H1 (cell line): ENCODE measurements at regions not wholly inside any gene's neighbourhood (a gene's known extent, or its start where the extent isn't known, plus 50 kb on each side); places are given as distances from the start of the nearest gene placed in this dataset.

Experiments
- CTCF ChIA-PET: fragments of 300-600 bp; sonication (Branson Sonifier 250); formaldehyde crosslinking; loops from one replicate; lab custom pipeline; 2021; ENCODE audit not compliant: partially characterized antibody; lab: Charles Lee
- POLR2A ChIA-PET: fragments of 300-600 bp; sonication (Branson Sonifier 250); formaldehyde crosslinking; loops from one replicate; lab custom pipeline; 2021; ENCODE audit warnings: inconsistent platforms; ENCODE audit not compliant: partially characterized antibody; lab: Charles Lee
- DNase-seq, 2 experiments: peaks; one replicate each; pipeline versions ENCODE4 v3.0.0 to v3.0.0-alpha.2; 2010 to 2022; ENCODE audit warnings: low spot score in 2 of 2, low read depth in 1 of 2, mixed read lengths in 1 of 2
- FAIRE-seq: peaks from 2 replicates; lab custom pipeline; 2011; peaks lifted over from hg19 to GRCh38; lab: Jason Lieb, UNC
- H2AFZ ChIP-seq: 2 replicates; pipeline ENCODE4 v1.8.1; 2012; ENCODE audit warnings: low read length, inconsistent platforms
- H2AK5ac ChIP-seq: 2 replicates; pipeline ENCODE4 v1.6.1; 2013; ENCODE audit warnings: low read depth, low read length
- H2BK120ac ChIP-seq: replicated peaks from 2 replicates; pipeline ENCODE3; 2013; ENCODE audit warnings: low read depth, low read length, inconsistent platforms
- H2BK12ac ChIP-seq: 2 replicates; pipeline ENCODE4 v1.6.1; 2013; ENCODE audit warnings: low read depth, low read length
- H2BK15ac ChIP-seq: 2 replicates; pipeline ENCODE4 v1.6.1; 2013; ENCODE audit warnings: low read length
- H2BK20ac ChIP-seq: 2 replicates; pipeline ENCODE4 v1.6.1; 2013; ENCODE audit warnings: low read length
- H2BK5ac ChIP-seq: 2 replicates; pipeline ENCODE4 v1.6.1; 2013; ENCODE audit warnings: low read depth, low read length
- H3K14ac ChIP-seq: 2 replicates; pipeline ENCODE4 v1.6.1; 2013; ENCODE audit warnings: inconsistent platforms; ENCODE audit not compliant: insufficient read length
- H3K18ac ChIP-seq: 2 replicates; pipeline ENCODE4 v1.6.1; 2013; ENCODE audit warnings: low read length; ENCODE audit errors: extremely low read depth
- H3K23ac ChIP-seq: 2 replicates; pipeline ENCODE4 v1.6.1; 2013; ENCODE audit warnings: inconsistent platforms; ENCODE audit not compliant: insufficient read length
- H3K23me2 ChIP-seq: 2 replicates; pipeline ENCODE4 v1.6.1; 2013; ENCODE audit warnings: low read depth, low read length
- H3K27ac ChIP-seq: 2 replicates; pipeline ENCODE4 v1.6.1; 2011; ENCODE audit warnings: low read depth, low read length, inconsistent platforms
- H3K27me3 ChIP-seq, 4 experiments: replicated peaks in 1 of 4; 1 replicate in 1 of 4; 2 replicates in 3 of 4; pipeline versions ENCODE4 v1.6.1 to v1.8.1; 2011 to 2013; ENCODE audit warnings: low read length in 3 of 4, mild to moderate bottlenecking in 3 of 4, inconsistent platforms in 2 of 4, mixed read lengths in 2 of 4, moderate library complexity in 1 of 4; ENCODE audit not compliant: control insufficient read depth in 3 of 4, insufficient read depth in 3 of 4; ENCODE audit errors: extremely low read depth in 1 of 4
- H3K36me3 ChIP-seq, 4 experiments: 2 replicates each; pipeline versions ENCODE4 v1.6.1 to v1.8.1; 2011 to 2013; ENCODE audit warnings: mild to moderate bottlenecking in 4 of 4, low read length in 3 of 4, moderate library complexity in 2 of 4, control low read depth in 1 of 4, inconsistent platforms in 1 of 4; ENCODE audit not compliant: insufficient read depth in 4 of 4, control insufficient read depth in 2 of 4
- H3K4ac ChIP-seq: replicated peaks from 2 replicates; pipeline ENCODE3; 2013; ENCODE audit warnings: low read length, low read depth, mixed read lengths, inconsistent platforms; ENCODE audit not compliant: insufficient read length
- H3K4me1 ChIP-seq, 4 experiments: replicated peaks in 1 of 4; 1 replicate in 1 of 4; 2 replicates in 3 of 4; pipeline versions ENCODE4 v1.6.1 to v1.8.1; 2011 to 2013; ENCODE audit warnings: low read length in 3 of 4, inconsistent platforms in 2 of 4, mixed read lengths in 1 of 4; ENCODE audit not compliant: insufficient read depth in 4 of 4, control insufficient read depth in 3 of 4
- H3K4me2 ChIP-seq, 2 experiments: 2 replicates each; pipeline versions ENCODE4 v1.6.1 to v1.8.1; 2011 to 2013; ENCODE audit warnings: low read depth in 2 of 2, low read length in 2 of 2, control low read depth in 1 of 2, inconsistent platforms in 1 of 2, mild to moderate bottlenecking in 1 of 2; ENCODE audit not compliant: insufficient read depth in 1 of 2
- H3K4me3 ChIP-seq, 4 experiments: fragments of 200-600, 300-600 bp in 1 of 4; sonication (generic), shearing (Covaris generic), sonication (Bioruptor Twin) in 1 of 4; 2 replicates each; pipeline versions ENCODE4 v1.5.1 to v1.8.1; 2011 to 2016; ENCODE audit warnings: low read length in 4 of 4, low read depth in 3 of 4, control low read depth in 2 of 4, inconsistent platforms in 2 of 4, mild to moderate bottlenecking in 2 of 4, mixed read lengths in 1 of 4, moderate library complexity in 1 of 4; ENCODE audit not compliant: insufficient read depth in 2 of 4; ENCODE audit errors: extremely low read depth in 1 of 4
- H3K56ac ChIP-seq: replicated peaks from 2 replicates; pipeline ENCODE3; 2013; ENCODE audit warnings: low read depth, mild to moderate bottlenecking, mixed read lengths, low read length, inconsistent platforms; ENCODE audit not compliant: insufficient read length
- H3K79me1 ChIP-seq: 2 replicates; pipeline ENCODE4 v1.6.1; 2013; ENCODE audit warnings: low read depth, low read length, control low read depth
- H3K79me2 ChIP-seq, 2 experiments: 2 replicates each; pipeline versions ENCODE4 v1.6.1 to v1.8.1; 2012 to 2013; ENCODE audit warnings: low read length in 2 of 2, mild to moderate bottlenecking in 2 of 2, inconsistent platforms in 1 of 2; ENCODE audit not compliant: insufficient read depth in 2 of 2, control insufficient read depth in 1 of 2
- H3K9ac ChIP-seq, 4 experiments: replicated peaks in 1 of 4; 1 replicate in 1 of 4; 2 replicates in 3 of 4; pipeline versions ENCODE4 v1.6.1 to v1.8.1; 2011 to 2013; ENCODE audit warnings: low read depth in 3 of 4, low read length in 3 of 4, control low read depth in 2 of 4, mild to moderate bottlenecking in 2 of 4, moderate library complexity in 2 of 4, inconsistent platforms in 1 of 4; ENCODE audit errors: extremely low read depth in 1 of 4
- H3K9me3 ChIP-seq, 2 experiments: 2 replicates each; pipeline versions ENCODE4 v1.6.1 to v1.8.1; 2012 to 2013; ENCODE audit warnings: mild to moderate bottlenecking in 2 of 2, moderate library complexity in 2 of 2, control low read depth in 1 of 2, inconsistent platforms in 1 of 2, low read depth in 1 of 2, low read length in 1 of 2, mixed read lengths in 1 of 2; ENCODE audit not compliant: insufficient read depth in 2 of 2
- H4K20me1 ChIP-seq, 2 experiments: replicated peaks in 1 of 2; 2 replicates each; pipeline versions ENCODE3 to v1.8.1; 2011 to 2013; ENCODE audit warnings: inconsistent platforms in 2 of 2, low read length in 2 of 2, mild to moderate bottlenecking in 1 of 2; ENCODE audit not compliant: insufficient read depth in 2 of 2, control insufficient read depth in 1 of 2
- H4K5ac ChIP-seq: 2 replicates; pipeline ENCODE4 v1.6.1; 2013; ENCODE audit warnings: low read length, low read depth, mixed read lengths, inconsistent platforms; ENCODE audit not compliant: insufficient read length
- H4K8ac ChIP-seq: 2 replicates; pipeline ENCODE4 v1.8.0; 2013; ENCODE audit warnings: mild to moderate bottlenecking, moderate library complexity, low read length, inconsistent platforms; ENCODE audit not compliant: insufficient read depth; ENCODE audit errors: extremely low read depth
- H4K91ac ChIP-seq: replicated peaks from 2 replicates; pipeline ENCODE3; 2013; ENCODE audit warnings: low read length, mixed read lengths, inconsistent platforms; ENCODE audit not compliant: insufficient read length
- HDAC2 ChIP-seq, 2 experiments: fragments of 300-600 bp in 1 of 2; sonication (generic) in 1 of 2; IDR thresholded peaks; 2 replicates each; pipeline ENCODE4 v1.6.1; 2011 to 2012; ENCODE audit warnings: low read depth in 2 of 2, low read length in 2 of 2, mild to moderate bottlenecking in 2 of 2, moderate library complexity in 2 of 2, borderline replicate concordance in 1 of 2, inconsistent platforms in 1 of 2
- SIRT6 ChIP-seq: IDR thresholded peaks from one replicate; pipeline ENCODE4 v1.7.1; 2012; ENCODE audit warnings: low read length, inconsistent platforms
- WGBS, 2 experiments: shearing (Covaris generic) in 1 of 2; methylation state at CpG; one replicate each; pipeline versions ENCODE4 v1.1.6 to v1.1.7; 2013 to 2015; ENCODE audit warnings: low lambda C conversion rate in 2 of 2, mixed read lengths in 2 of 2, inconsistent platforms in 1 of 2, low coverage in 1 of 2, missing lambda C conversion rate in 1 of 2; ENCODE audit not compliant: insufficient replicate concordance in 2 of 2, insufficient coverage in 1 of 2, insufficient read length in 1 of 2; ENCODE audit errors: extremely low coverage in 1 of 2, missing lambda C conversion rate in 1 of 2; 5-methylcytosine and 5-hydroxymethylcytosine counted together

DNA sequence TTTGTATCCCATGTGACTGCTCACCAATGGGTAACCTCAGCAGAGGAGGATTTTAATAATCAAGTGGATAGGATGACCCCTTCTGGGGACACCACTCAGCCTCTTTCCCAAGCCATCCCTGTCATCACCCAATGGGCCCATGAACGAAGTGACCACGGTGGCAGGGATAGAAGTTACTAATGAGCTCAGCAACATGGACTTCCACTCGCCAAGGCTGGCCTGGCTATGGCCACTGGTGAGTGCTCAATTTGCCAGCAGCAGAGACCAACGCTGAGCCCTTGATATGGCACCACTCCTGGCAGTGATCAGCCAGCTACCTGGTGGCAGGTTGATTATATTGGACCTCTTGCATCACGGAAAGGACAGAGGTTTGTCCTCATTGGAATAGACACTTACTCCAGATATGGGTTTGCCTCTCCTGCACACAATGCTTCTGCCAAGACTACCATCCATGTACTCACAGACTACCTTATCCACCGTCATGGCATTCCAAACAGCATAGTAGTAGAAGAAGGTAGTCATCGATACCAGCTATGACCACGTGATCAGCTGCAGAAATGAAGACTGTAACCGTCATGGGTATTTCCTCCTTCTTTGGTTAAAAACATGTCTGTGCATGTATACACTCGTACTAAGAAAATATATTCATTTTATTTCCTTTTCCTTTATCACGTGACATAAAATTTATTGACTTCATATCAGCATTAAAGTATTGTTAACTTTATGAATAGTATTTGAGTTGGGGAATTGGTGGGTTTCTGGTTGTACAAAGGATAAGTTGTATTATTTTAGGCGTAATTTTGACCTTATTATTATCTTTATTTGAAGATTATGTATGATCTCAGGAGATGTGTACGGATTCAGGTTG lies 562.6 kb downstream of the PTPRU start:
- no peak overlapping the region for H3K14ac ChIP-seq
- CTCF ChIA-PET: interaction anchor here (1.0 to 1.1 kb wide), 2 partner anchors 49 to 291 kb away, joined by 3 read pairs; no protein-coding TSS in a partner anchor
- TF ChIP-seq HDAC2 (IDR thresholded peaks at IDR 0.05; ENCODE audit: borderline replicate concordance in 1 of 2, low read depth in 2 of 2, low read length in 2 of 2) (no peak), SIRT6 (no peak)

More for the DNA sequence above, 562.6 kb downstream of the PTPRU start:
- no peak overlapping the region for H3K9ac ChIP-seq
- H3K56ac ChIP-seq: no peak overlapping the region
- WGBS, 2 experiments: 81% methylated on average over 13 of the region's 13 CpGs; no CpG with 5 or more reads in 1 of the 2 experiments
- H3K36me3 ChIP-seq: no peaks in the 10 kb centered on the region
- H2BK20ac ChIP-seq: no peak overlapping the region
- no peak overlapping the region for H2AFZ ChIP-seq
- H2AK5ac ChIP-seq: no peak overlapping the region
- H4K5ac ChIP-seq: no peak overlapping the region
- H2BK5ac ChIP-seq: no peak overlapping the region
- peaks cover 0 to 3% (median 0%) of the 10 kb centered on the region in 4 experiments; a peak in 1 of 7 replicates for H3K4me1 ChIP-seq
- no peak overlapping the region for H4K8ac ChIP-seq
- no peak overlapping the region for H4K91ac ChIP-seq
- POLR2A ChIA-PET: no interaction called here
- no peak overlapping the region for H3K23ac ChIP-seq
- no peak overlapping the region for H3K4ac ChIP-seq
- H2BK120ac ChIP-seq: no peak overlapping the region
- no peaks in the 10 kb centered on the region for H3K79me1 ChIP-seq
- no peak overlapping the region for H3K18ac ChIP-seq
- H3K79me2 ChIP-seq: no peaks in the 10 kb centered on the region
- H3K27ac ChIP-seq: no peak overlapping the region
- FAIRE-seq (no peak), DNase-seq (no peak)
- no peaks in the 10 kb centered on the region for H3K27me3 ChIP-seq
- no peak overlapping the region for H2BK12ac ChIP-seq
- no peak overlapping the region for H3K4me2 ChIP-seq
- no peaks in the 10 kb centered on the region for H4K20me1 ChIP-seq
- no peaks in the 10 kb centered on the region for H3K23me2 ChIP-seq
- H3K4me3 ChIP-seq: no peak overlapping the region
- no peak overlapping the region for H2BK15ac ChIP-seq
- peaks cover 5 to 6% of the 10 kb centered on the region in 2 experiments; a peak in 1 of 4 replicates for H3K9me3 ChIP-seq
